Left lung (tissue), 4 donors: ENCODE measurements at regions not wholly inside any gene's neighbourhood (a gene's known extent, or its start where the extent isn't known, plus 50 kb on each side); places are given as distances from the start of the nearest gene placed in this dataset.
"Not testable (repeated sequence)": the region's sequence is repeated elsewhere in the genome, so short reads cannot be mapped to it uniquely, and the experiment has no call there.

ENCODE experiments used
- ATAC-seq: fragments of 200-7000 bp; cut with Tn5 transposase; one replicate; pipeline ENCODE4 v1.9.1; 2020; ENCODE audit warnings: moderate library complexity
- DNase-seq, 4 donors: peaks; one replicate each; pipeline ENCODE4 v3.0.0-alpha.2; 2013 to 2020
- H3K27ac ChIP-seq, 2 donors: fragments of 200-600 bp; sonication (generic) in 1 of 2; one replicate each; pipeline versions ENCODE4 v1.5.0 to v1.8.0; 2020 to 2021
- H3K27me3 ChIP-seq, 2 donors: fragments of 200-600 bp; sonication (generic) in 1 of 2; one replicate each; pipeline versions ENCODE4 v1.5.0 to v1.8.0; 2020 to 2021
- H3K36me3 ChIP-seq, 2 donors: fragments of 200-600 bp; sonication (generic) in 1 of 2; one replicate each; pipeline versions ENCODE4 v1.5.0 to v1.8.0; 2020 to 2021
- H3K4me1 ChIP-seq, 2 donors: fragments of 200-600 bp; one replicate each; pipeline ENCODE4 v1.8.0; 2021
- H3K4me3 ChIP-seq, 2 donors: fragments of 200-600 bp; sonication (generic) in 1 of 2; one replicate each; pipeline versions ENCODE4 v1.5.0 to v1.8.0; 2020 to 2021; ENCODE audit warnings: mild to moderate bottlenecking in 1 of 2
- H3K9me3 ChIP-seq, 2 donors: fragments of 200-600 bp; sonication (generic) in 1 of 2; one replicate each; pipeline versions ENCODE4 v1.5.0 to v1.8.0; 2020 to 2021
- CTCF ChIP-seq, 2 donors: fragments of 200-600 bp; sonication (generic) in 1 of 2; IDR thresholded peaks; one replicate each; pipeline versions ENCODE4 v1.5.0 to v1.8.0; 2021; ENCODE audit warnings: antibody characterized with exemption in 2 of 2
- intact Hi-C, 2 donors: fragments of 100-400 bp; cut with DNase I; formaldehyde crosslinking; loops; one replicate each; pipeline versions ENCODE4 v1.11.2 to v1.14.2; 2022
- donor health status: DM: no; HTN: yes; CAD: no.
- donor health status: DM: no; HTN: no; CAD: no.

- intact Hi-C loops, DNase-seq, H3K27ac ChIP-seq, H3K9me3 ChIP-seq, ATAC-seq, H3K36me3 ChIP-seq, H3K4me3 ChIP-seq, H3K4me1 ChIP-seq: not testable (repeated sequence)
- H3K27me3 ChIP-seq: peaks cover 33 to 78% of the 10 kb centered on the region in 2 donors
These were observed 90.2 kb upstream of the ZNF322 start for GRCh38 chr6:26749759-26750126.

- intact Hi-C loops: no loop called here
- Histone ChIP-seq H3K36me3 (no peaks in the 10 kb centered on the region), H3K9me3 (peaks cover 0 to 3% of the 10 kb centered on the region in 2 donors), H3K27me3 (peaks cover 14 to 73% of the 10 kb centered on the region in 2 donors), H3K4me3 (no peak overlapping the region), H3K27ac (no peak overlapping the region), H3K4me1 (no peaks in the 10 kb centered on the region)
- DNase-seq (no peak), ATAC-seq (no peak)
- TF ChIP-seq CTCF (IDR thresholded peaks at IDR 0.05): no peak
These were observed 94.7 kb upstream of the ZNF322 start for GRCh38 chr6:26754212-26754611.

- H3K4me3 ChIP-seq, DNase-seq, H3K9me3 ChIP-seq, intact Hi-C loops, H3K36me3 ChIP-seq, H3K4me1 ChIP-seq, H3K27ac ChIP-seq, ATAC-seq: not testable (repeated sequence)
- peaks cover 14 to 72% of the 10 kb centered on the region in 2 donors for H3K27me3 ChIP-seq
These were observed 95.3 kb upstream of the ZNF322 start for GRCh38 chr6:26754801-26755200.

GRCh38 chr6:26756067-26756805, 96.7 kb upstream of the ZNF322 start:
- H3K4me3 ChIP-seq, ATAC-seq, H3K4me1 ChIP-seq, H3K9me3 ChIP-seq, DNase-seq, intact Hi-C loops, H3K36me3 ChIP-seq, H3K27ac ChIP-seq: not testable (repeated sequence)
- H3K27me3 ChIP-seq: peaks cover 14 to 58% of the 10 kb centered on the region in 2 donors

- H3K27ac ChIP-seq, DNase-seq, H3K4me3 ChIP-seq, H3K9me3 ChIP-seq, H3K27me3 ChIP-seq, intact Hi-C loops, ATAC-seq, H3K4me1 ChIP-seq, H3K36me3 ChIP-seq: not testable (repeated sequence)
These were observed 106.8 kb upstream of the ZNF322 start for GRCh38 chr6:26766203-26766902.

DNA sequence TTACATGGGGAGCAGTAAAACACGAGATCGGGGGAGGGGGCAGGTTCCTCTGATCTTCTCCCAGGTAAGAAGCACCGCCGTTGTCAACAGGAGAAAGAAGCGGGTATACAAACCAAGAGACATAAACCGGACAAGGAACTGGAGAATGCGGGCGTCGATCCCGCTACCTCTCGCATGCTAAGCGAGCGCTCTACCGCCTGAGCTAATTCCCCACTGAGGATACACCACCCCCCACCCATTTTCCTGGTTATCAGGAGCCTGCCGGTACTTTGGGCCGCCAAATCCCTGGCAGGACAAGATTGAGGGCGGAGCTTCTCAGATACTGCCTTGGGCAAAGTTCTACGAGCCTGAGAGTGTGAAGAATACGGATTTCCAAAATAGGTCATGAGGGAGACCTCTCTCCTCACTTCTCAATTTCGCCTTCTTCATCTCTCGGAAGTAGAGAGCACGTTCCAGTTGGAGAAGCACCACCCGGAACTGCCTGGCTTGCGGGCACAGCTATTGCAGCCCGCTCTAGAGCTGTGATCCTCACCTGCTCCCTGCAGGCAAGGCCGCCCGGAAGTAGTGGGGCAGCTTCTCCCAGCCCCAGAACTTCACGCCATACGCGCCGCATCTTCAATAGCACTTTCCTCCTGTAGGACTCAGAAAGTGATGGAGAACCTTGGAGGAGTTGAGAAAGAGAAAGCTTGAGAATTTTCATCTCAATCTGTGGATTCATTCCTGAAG, 111.6 kb upstream of the ZNF322 start:
- ATAC-seq, H3K4me3 ChIP-seq, intact Hi-C loops, H3K27me3 ChIP-seq, DNase-seq, H3K4me1 ChIP-seq, H3K9me3 ChIP-seq, H3K27ac ChIP-seq, H3K36me3 ChIP-seq: not testable (repeated sequence)

DNA sequence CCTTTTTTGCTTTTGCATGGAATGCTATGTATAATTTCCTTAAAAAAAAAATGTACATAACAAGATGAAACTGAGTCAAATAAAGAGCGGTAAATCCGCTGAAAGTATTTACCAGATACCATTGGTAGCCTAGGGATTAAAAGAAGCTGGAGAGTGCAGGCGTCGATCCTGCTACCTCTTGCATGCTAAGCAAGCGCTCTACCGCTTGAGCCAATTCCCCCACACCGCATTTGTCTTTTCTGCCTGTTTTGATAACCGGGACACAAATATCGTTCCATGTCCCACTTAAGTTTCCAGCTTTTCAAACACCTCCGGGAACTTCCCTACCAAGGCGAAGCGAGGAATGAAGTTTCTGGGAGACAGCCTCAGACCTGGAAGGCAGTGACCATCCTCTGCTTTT, 113.9 kb upstream of the ZNF322 start:
- DNase-seq, H3K9me3 ChIP-seq, H3K4me1 ChIP-seq, H3K36me3 ChIP-seq, ATAC-seq, intact Hi-C loops, H3K27ac ChIP-seq, H3K4me3 ChIP-seq, H3K27me3 ChIP-seq: not testable (repeated sequence)

GRCh38 chr6:26780563-26780962, 121.0 kb upstream of the ZNF322 start:
- intact Hi-C loops, DNase-seq, H3K4me3 ChIP-seq, H3K27me3 ChIP-seq, ATAC-seq, H3K27ac ChIP-seq, H3K36me3 ChIP-seq, H3K9me3 ChIP-seq, H3K4me1 ChIP-seq: not testable (repeated sequence)

DNA sequence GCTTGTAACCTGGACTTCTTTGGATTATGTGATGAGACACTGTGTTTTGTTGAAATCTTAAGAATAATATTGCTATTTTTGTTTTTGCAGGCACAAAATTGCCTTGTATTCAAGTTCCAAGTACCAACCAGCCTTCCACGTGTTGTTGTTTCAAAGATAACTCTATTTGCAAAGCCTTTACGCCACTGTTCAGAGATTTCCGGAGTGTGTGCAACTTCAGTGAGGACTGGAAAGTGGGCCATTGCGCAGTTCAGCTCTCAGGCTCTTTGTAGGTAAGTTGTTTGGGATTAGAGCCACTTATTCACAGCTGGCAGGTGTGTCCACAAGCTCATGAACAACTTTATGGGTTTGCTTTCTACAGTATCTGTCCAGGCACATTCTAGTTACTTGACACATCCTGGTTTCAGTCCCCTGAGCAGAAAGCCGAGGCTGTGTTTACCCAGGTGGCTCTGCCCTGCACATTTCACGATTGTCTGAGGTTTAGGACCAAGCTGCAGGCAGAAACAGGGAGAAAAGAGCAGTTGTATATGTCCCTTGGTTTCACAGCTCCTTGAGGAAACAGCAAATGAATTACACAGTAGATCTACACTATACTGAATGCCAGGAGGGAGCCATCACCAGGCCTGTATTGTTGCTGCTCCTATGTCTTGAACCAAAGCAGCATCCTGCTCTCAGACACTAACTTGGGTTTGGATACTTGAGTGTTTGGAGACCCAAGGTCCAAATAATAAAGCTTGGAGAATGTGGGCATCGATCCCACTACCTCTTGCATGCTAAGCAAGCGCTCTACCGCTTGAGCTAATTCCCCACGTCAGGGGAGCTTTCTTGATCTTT, 136.1 kb upstream of the ZNF322 start:
- DNase-seq, H3K36me3 ChIP-seq, H3K27ac ChIP-seq, ATAC-seq, H3K27me3 ChIP-seq, H3K9me3 ChIP-seq, intact Hi-C loops, H3K4me1 ChIP-seq, H3K4me3 ChIP-seq: not testable (repeated sequence)

GRCh38 chr6:26799903-26800633, 140.5 kb upstream of the ZNF322 start:
- H3K36me3 ChIP-seq, H3K27me3 ChIP-seq, ATAC-seq, H3K27ac ChIP-seq, H3K4me1 ChIP-seq, intact Hi-C loops, DNase-seq, H3K9me3 ChIP-seq, H3K4me3 ChIP-seq: not testable (repeated sequence)

DNA sequence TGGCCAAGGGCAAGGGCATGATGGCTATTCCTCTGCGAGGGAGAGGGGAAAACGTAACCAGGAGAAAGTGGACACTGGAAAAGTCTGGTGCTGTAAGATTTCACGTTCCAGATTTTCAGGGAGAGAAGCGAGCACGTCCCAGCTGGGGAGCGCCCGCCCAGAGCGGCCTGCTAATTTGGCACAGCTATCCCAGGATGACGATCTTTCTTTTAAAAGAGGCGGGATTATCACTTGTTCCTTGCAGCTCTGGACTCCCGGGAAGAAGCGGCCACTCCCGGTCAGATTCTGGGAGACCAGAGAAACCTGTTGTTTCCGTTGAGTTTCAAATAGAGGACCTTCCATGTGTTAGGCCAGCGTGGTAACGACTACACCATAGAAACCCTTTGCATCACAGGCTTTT, 144.2 kb upstream of the ZNF322 start:
- H3K27ac ChIP-seq, ATAC-seq, H3K4me3 ChIP-seq, DNase-seq, H3K9me3 ChIP-seq, H3K27me3 ChIP-seq, H3K4me1 ChIP-seq, intact Hi-C loops, H3K36me3 ChIP-seq: not testable (repeated sequence)
